EL (cell line): ENCODE measurements at regions not wholly inside any gene's neighbourhood (a gene's known extent, or its start where the extent isn't known, plus 50 kb on each side); places are given as distances from the start of the nearest gene placed in this dataset.
"Not testable (repeated sequence)": the region's sequence is repeated elsewhere in the genome, so short reads cannot be mapped to it uniquely, and the experiment has no call there.

ENCODE experiments used
- DNase-seq: peaks from one replicate; pipeline ENCODE4 v3.0.0-alpha.2; 2016

GRCh38 chr1:172717722-172718465 lies 59.0 kb downstream of the FASLG start:
- no peak for DNase-seq

GRCh38 chr1:172719066-172719627 lies 60.2 kb downstream of the FASLG start:
- no peak for DNase-seq

DNA sequence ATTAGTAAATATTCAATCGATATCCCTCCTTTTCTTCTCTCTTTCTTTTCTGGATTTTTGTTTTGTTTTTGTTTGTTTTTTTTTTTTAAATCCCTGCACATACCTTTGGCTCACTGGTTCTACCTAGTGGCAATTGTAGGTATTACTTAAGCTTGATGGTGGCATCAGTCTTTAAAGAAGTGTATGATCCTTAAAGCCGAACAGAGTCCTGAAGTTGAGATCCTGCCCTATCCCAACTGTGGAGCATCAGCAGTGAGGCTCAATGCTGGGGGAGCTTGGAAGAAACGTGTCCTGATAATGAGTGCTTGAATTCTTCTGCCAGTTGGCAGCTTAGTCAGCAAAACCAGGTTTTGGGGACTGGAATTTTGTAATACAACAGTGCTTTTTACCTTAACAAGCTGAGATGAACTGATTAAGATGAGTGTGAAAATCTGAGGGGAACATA lies 60.8 kb downstream of the FASLG start:
- peak; percentile 56 for DNase-seq

GRCh38 chr1:172720339-172720738 lies 61.4 kb downstream of the FASLG start:
- DNase-seq = peak; percentile 8

DNA sequence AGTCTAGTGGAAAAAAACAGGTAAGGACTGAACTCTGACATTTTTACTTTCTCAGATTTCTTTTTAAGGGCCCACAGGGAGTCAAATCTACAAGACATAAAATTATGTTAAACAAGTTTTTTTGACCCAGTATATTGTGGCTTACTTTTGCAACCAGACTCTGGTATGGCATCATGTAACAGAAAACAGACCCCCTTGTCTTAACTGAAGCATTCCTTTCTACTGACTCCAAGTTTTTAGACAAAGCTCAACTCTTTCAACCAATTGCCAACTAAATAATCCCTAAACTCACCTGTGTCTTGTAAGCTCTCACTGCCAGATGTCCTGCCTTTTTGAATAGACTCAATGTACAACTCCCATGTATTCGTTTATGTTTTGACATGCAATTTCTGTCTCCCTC lies 64.3 kb downstream of the FASLG start:
- peak; percentile 14 for DNase-seq

DNA sequence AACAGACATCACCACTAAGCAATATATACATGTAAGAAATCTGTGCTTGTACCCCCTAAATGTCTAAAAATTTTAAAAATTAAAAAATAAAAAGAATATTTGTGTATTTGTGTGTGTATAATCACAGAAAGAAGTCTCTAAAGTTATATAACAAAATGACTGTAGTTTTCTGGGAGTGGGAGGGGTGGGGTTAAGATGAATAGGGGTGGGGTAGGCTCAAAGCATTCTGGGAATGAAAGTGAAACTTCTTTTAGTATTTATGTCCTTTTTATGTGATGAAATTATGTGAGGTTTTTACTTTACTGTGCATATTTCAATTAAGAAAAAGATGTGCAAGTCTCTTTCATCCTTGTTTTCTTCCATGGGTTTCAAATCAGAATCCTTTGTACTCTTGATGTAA lies 65.3 kb downstream of the FASLG start:
- no peak for DNase-seq

GRCh38 chr1:172724765-172725613 lies 66.1 kb downstream of the FASLG start:
- no peak for DNase-seq

GRCh38 chr1:172726740-172727139 lies 67.8 kb downstream of the FASLG start:
- DNase-seq = no peak

- no peak for DNase-seq
Measured at GRCh38 chr1:172727275-172727857, 68.5 kb downstream of the FASLG start.

DNA sequence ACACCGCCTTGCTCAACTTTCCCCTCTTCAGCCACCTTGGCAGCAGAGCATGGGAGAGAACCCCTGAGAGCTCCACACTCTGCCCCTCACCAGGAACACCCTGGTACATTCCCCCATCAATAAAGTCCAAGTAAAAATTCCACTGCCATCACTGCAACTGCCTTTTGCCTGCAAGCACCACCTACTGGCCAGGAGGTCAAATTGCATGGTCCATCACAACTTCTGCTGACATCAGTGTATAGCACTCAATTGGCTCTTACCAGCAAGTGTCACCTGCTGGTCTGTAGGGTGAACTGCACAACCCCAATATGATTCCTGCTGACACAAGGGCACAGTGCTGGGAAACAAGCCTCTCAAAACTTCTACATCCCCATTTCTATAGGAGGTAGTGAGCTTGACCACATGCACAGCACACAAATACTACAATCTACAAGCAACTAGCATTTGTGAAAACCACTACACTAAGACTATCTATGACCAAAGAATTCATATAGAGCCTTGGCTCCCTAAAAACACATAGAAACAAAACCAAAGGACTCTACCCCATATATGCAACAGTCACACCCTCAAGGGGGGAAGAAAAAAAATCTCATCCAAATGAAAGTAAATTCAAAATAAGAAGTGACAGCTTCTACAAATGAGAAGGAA lies 69.2 kb downstream of the FASLG start:
- DNase-seq = peak; percentile 37

- not testable (repeated sequence) for DNase-seq
Measured at GRCh38 chr1:172728705-172729104, 69.8 kb downstream of the FASLG start.

GRCh38 chr1:172732427-172732826 lies 73.5 kb downstream of the FASLG start:
- DNase-seq = no peak

GRCh38 chr1:172733815-172734214 lies 74.9 kb downstream of the FASLG start:
- DNase-seq = no peak

DNA sequence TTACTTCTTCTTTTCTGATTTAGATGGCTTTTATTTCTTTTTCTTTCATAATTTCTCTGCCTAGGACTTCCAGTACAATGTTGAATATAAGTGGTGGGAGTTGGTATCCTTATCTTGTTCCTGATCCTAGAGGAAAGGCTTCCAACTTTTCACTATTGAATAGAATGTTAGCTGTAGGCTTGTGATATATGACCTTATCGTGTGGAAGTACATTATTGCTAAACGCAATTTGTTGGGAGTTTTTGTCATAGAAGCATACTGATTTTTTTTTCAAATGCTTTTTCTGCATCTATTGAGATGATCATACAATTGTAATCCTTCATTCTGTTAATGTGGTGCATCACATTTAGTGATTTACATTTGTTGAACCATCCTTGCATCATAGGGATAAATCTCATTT lies 79.5 kb downstream of the FASLG start:
- no peak for DNase-seq

GRCh38 chr1:172742599-172743500 lies 83.9 kb downstream of the FASLG start:
- peak; percentile 53 for DNase-seq

- peak; percentile 82 for DNase-seq
Measured at GRCh38 chr1:172745014-172745413, 86.1 kb downstream of the FASLG start.

GRCh38 chr1:172746091-172746949 lies 87.4 kb downstream of the FASLG start:
- DNase-seq = peak; percentile 98

DNA sequence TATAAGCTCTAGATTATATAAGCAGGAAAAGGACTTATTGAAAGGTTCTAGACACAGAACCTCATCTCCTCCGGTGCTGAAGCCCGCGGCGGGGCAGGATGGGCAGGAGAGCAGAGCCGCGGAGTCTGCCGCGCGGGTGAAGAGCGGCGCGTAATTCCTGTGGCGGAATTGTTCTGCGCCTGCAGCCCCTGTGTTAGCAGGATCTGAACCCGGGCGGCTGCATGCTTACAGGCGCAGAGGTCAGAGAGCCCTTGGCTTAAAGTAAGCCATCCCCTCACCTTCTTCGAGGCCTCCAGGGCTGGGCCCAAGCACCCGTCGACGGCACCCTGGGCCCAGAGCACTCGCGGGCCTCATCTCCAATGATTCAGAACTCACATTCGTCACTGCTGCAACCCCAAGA lies 89.3 kb downstream of the FASLG start:
- DNase-seq = no peak

DNA sequence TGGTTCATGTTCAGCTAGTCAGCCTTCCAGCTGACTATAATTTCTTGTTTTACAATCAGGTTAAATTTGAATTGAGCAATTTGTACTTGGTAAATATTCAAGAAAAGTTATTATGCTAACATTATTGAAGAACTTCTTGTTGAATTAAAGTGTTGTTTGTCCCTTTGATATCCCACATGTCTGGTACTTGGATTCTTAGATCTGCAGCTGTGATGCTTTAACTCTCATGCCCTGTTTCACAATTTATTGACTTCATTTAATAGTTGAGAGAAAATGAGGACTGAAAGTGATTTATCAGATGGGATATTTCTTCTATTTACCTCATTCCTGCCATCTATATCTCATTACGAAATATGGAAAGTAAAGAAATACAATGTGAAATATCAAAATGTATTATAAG lies 92.8 kb downstream of the FASLG start:
- DNase-seq = no peak

DNA sequence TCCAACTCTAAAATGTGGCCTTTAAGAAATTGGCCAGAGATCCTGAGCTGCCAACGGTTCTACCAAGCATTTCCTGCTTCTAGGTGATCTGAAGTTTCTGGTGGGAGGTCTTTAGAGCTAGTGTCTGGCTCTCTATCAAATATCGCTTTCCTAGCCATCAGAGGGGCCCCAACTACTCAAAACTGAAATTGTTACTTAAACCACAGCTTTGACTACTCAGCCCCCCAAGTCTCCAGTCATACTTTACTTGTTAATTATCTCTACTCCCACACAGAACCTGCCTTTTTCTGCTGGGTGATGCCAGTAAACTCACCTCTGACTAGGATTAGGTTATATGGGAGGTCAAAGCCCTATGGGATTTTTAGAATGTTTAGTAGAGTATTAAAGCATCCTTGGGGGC lies 95.1 kb downstream of the FASLG start:
- no peak for DNase-seq

DNA sequence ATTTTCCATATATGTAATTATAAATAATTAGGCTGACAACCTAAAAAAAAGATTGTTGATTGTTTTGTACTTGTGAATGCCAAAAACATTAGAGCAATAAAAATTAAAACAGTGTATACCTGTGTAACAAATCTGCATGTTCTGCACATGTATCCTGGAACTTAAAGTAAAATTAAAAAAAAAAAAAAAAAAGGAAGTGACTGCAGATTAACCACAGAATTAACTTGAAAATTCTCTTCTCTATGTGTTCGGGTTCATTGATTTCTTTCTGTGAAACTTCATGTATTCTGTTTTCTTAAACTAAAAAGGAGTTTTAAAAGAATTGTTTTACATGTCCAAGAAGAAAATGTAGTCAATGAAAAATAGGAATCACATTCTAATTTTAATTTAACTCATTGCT lies 95.7 kb downstream of the FASLG start:
- DNase-seq = no peak
